OCI-LY3 (cell line): ENCODE measurements at regions not wholly inside any gene's neighbourhood (a gene's known extent, or its start where the extent isn't known, plus 50 kb on each side); places are given as distances from the start of the nearest gene placed in this dataset.

Experiments used
- H2AFZ ChIP-seq: fragments of 200-600, 300-600 bp; shearing (Covaris generic); 2 replicates; pipeline ENCODE4 v1.6.0; 2014; ENCODE audit warnings: antibody characterized with exemption, low read depth, low read length
- H3K27ac ChIP-seq: fragments of 200-600, 300-600 bp; sonication (generic); 2 replicates; pipeline ENCODE4 v1.5.1; 2014; ENCODE audit warnings: mild to moderate bottlenecking, low read length, moderate library complexity, mixed read lengths
- H3K27me3 ChIP-seq: fragments of 200-600, 300-600 bp; sonication (generic); 2 replicates; pipeline ENCODE4 v1.6.1; 2014; ENCODE audit warnings: low read depth, low read length, mixed read lengths
- H3K36me3 ChIP-seq: fragments of 200-600, 300-600 bp; sonication (generic); replicated peaks from 2 replicates; pipeline ENCODE3; 2014; ENCODE audit warnings: low read depth, low read length, mixed read lengths
- H3K4me1 ChIP-seq: fragments of 300-600, 200-600 bp; sonication (generic); 2 replicates; pipeline ENCODE4 v1.6.1; 2014; ENCODE audit warnings: low read length, mixed read lengths
- H3K4me2 ChIP-seq: fragments of 200-600, 300-600 bp; sonication (generic); 2 replicates; pipeline ENCODE4 v1.6.1; 2014; ENCODE audit warnings: low read length, mixed read lengths
- H3K4me3 ChIP-seq: fragments of 300-600, 200-600 bp; sonication (generic); 2 replicates; pipeline ENCODE4 v1.5.1; 2014; ENCODE audit warnings: antibody characterized with exemption, mild to moderate bottlenecking, low read length, moderate library complexity
- H3K79me2 ChIP-seq: fragments of 300-600, 200-600 bp; shearing (Covaris generic); 2 replicates; pipeline ENCODE4 v1.6.1; 2014; ENCODE audit warnings: mild to moderate bottlenecking, low read length, mixed read lengths
- H3K9ac ChIP-seq: fragments of 300-600, 200-600 bp; shearing (Covaris generic); 2 replicates; pipeline ENCODE4 v1.6.0; 2014; ENCODE audit warnings: mild to moderate bottlenecking, low read length, moderate library complexity
- H3K9me3 ChIP-seq: fragments of 200-600, 300-600 bp; shearing (Covaris generic); 2 replicates; pipeline ENCODE4 v1.6.1; 2014; ENCODE audit warnings: low read length, mixed read lengths; ENCODE audit not compliant: insufficient read depth
- H4K20me1 ChIP-seq: fragments of 200-600, 300-600 bp; sonication (generic); 2 replicates; pipeline ENCODE4 v1.6.1; 2016; ENCODE audit warnings: low read length, mixed read lengths; ENCODE audit not compliant: insufficient read depth
- EZH2phosphoT487 ChIP-seq: fragments of 200-600 bp; shearing (Covaris generic); IDR thresholded peaks from 2 replicates; pipeline ENCODE4 v1.6.1; 2018; ENCODE audit warnings: antibody characterized with exemption, mixed run types, low read depth
- TF ChIP-seq, protein P1 (sequence below): fragments of 200-600, 300-600 bp; sonication (generic); IDR thresholded peaks from 2 replicates; pipeline ENCODE4 v1.5.1; 2014; ENCODE audit warnings: antibody characterized with exemption, low read length, low read depth

DNA sequence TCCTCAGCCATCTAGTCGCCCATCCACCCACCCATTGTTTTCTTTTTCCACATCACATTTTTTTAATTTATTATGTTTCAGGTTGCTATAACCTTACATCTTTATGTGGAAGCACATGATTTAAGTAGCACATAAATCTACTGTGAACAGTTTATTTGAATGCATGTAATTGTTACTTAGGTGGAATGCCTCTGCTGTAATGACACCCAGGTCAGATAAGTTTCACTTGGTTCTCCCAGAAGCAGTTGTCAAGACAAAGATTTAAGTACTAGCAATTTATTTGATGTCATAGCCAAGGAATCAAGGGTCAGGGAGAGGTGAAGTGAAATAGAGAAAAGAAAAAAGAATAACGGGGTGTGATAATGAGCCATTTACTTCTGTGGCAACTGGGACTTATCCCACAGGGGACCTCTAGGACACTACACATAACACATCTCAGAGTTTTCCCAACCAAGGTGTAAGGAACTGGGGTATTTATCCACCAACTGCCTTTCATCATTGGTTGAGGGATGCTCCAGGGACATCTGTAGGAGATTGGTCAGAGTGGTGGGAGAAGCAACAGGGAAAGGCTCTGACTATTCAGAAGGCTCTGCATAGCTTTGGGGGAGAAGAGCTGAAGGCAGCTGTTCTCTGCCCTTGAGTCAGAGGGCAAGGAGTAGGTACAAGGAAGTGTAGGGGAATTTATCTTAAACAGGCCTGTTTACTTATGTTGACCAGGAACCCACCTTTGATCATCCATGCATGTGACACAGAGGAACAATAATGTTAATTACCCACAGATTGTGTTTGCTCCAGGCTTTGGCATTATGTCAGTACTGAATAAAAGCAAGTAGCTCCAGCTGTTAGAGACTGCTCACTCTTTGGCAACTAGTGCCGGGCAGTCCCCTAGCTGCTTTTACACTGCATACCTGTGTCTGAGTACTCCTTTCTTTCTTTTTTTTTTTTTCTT, 94.8 kb downstream of the CD200R1L start:
- Histone ChIP-seq H3K9ac (no peak overlapping the region), H2AFZ (no peak overlapping the region), H3K27me3 (no peaks in the 10 kb centered on the region), H3K4me3 (no peak overlapping the region), H3K27ac (no peak overlapping the region), H3K9me3 (peaks cover 20% of the 10 kb centered on the region; the same call in 1 of the 2 replicates), H3K36me3 (peaks cover 13% of the 10 kb centered on the region), H3K4me1 (peaks cover 35% of the 10 kb centered on the region), H3K79me2 (no peaks in the 10 kb centered on the region), H4K20me1 (no peaks in the 10 kb centered on the region), H3K4me2 (no peak overlapping the region)
- TF ChIP-seq, protein P1, sequence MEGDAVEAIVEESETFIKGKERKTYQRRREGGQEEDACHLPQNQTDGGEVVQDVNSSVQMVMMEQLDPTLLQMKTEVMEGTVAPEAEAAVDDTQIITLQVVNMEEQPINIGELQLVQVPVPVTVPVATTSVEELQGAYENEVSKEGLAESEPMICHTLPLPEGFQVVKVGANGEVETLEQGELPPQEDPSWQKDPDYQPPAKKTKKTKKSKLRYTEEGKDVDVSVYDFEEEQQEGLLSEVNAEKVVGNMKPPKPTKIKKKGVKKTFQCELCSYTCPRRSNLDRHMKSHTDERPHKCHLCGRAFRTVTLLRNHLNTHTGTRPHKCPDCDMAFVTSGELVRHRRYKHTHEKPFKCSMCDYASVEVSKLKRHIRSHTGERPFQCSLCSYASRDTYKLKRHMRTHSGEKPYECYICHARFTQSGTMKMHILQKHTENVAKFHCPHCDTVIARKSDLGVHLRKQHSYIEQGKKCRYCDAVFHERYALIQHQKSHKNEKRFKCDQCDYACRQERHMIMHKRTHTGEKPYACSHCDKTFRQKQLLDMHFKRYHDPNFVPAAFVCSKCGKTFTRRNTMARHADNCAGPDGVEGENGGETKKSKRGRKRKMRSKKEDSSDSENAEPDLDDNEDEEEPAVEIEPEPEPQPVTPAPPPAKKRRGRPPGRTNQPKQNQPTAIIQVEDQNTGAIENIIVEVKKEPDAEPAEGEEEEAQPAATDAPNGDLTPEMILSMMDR, result no peak
- TF ChIP-seq EZH2phosphoT487, result no peak

- Histone ChIP-seq H3K79me2 (no peaks in the 10 kb centered on the region), H3K4me1 (peaks cover 41% of the 10 kb centered on the region), H3K9me3 (peaks cover 12% of the 10 kb centered on the region; the same call in 1 of the 2 replicates), H3K27me3 (no peaks in the 10 kb centered on the region), H3K9ac (no peak overlapping the region), H3K27ac (no peak overlapping the region), H4K20me1 (no peaks in the 10 kb centered on the region), H3K4me2 (no peak overlapping the region), H3K36me3 (peaks cover 6% of the 10 kb centered on the region), H3K4me3 (no peak overlapping the region), H2AFZ (no peak overlapping the region)
- TF ChIP-seq, protein P1, result no peak
- no peak for TF ChIP-seq EZH2phosphoT487
Observed at GRCh38 chr3:112751061-112751460, 95.6 kb downstream of the CD200R1L start.

DNA sequence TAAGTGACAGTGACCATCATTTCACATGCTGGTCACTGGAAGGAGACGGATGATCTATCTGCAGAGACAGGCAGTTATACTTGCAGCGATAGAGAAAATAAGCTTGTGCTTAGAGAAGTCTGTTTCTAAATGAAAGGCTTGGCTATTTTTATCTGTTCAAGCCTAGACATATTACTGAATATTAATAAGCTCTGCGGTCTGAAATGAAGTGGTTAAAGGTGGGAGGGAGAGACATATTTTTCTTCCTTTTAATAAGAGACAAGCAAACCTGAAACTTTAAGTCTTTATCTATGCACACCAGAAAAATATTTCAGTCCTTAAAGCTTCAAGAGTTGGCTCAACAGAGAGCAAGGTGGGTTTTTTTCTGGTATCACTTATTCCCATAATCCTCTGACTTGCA, 99.0 kb downstream of the CD200R1L start:
- Histone ChIP-seq H3K9me3 (no peaks in the 10 kb centered on the region), H3K27me3 (no peaks in the 10 kb centered on the region), H4K20me1 (no peaks in the 10 kb centered on the region), H3K9ac (peak overlapping the region; percentile 64), H3K4me2 (peak overlapping the region; percentile 69), H2AFZ (0 out of 2 replicates have a peak overlapping the region, but pooled peaks have one; percentile 24), H3K4me1 (peaks cover 58% of the 10 kb centered on the region), H3K4me3 (peak overlapping the region; percentile 45), H3K79me2 (no peaks in the 10 kb centered on the region), H3K36me3 (no peaks in the 10 kb centered on the region), H3K27ac (peak overlapping the region; percentile 87)
- TF ChIP-seq, protein P1, result no peak
- no peak for TF ChIP-seq EZH2phosphoT487

DNA sequence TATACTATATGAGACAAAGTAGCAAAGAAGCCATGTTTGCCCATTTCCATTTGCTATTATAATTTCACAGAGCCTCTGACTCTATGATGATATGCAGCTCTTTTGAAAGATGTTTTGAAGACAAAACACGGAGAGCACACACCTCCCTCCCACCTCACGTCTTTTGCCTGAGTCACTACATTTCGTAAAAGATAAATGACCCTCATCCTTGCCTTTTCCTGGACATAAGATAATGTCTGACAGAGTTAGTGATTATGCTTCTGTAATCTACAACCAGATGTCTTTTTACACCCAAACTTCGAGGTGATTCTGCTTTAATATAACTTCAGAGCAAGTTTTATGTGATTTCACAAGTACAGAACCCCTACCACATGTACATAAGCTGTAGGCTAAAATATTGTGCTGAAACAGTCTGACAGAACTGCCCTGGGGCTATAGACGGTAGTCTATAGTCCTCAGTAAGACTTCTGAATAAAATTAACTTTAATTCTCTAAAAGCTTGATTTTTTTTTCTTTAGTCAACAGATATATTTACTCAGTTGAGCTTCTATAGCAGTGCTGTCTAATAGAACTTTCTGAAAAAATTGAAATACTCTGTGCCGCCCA, 99.9 kb downstream of the CD200R1L start:
- Histone ChIP-seq H2AFZ (peak overlapping the region; percentile 98), H3K9me3 (no peaks in the 10 kb centered on the region), H4K20me1 (no peaks in the 10 kb centered on the region), H3K4me2 (peak overlapping the region; percentile 69), H3K27ac (peak overlapping the region; percentile 87), H3K4me3 (peak overlapping the region; percentile 58), H3K9ac (peak overlapping the region; percentile 64), H3K27me3 (no peaks in the 10 kb centered on the region), H3K79me2 (no peaks in the 10 kb centered on the region), H3K36me3 (no peaks in the 10 kb centered on the region), H3K4me1 (peaks cover 63% of the 10 kb centered on the region)
- TF ChIP-seq EZH2phosphoT487, result no peak
- TF ChIP-seq, protein P1, result no peak
